Mesenchymal stem cell (in vitro differentiated cells and primary cell): ENCODE measurements at regions not wholly inside any gene's neighbourhood (a gene's known extent, or its start where the extent isn't known, plus 50 kb on each side); places are given as distances from the start of the nearest gene placed in this dataset.

ENCODE experiments used
- DNase-seq: peaks from one replicate; pipeline ENCODE4 v3.0.0-alpha.2; 2013
- H2AFZ ChIP-seq: one replicate; pipeline ENCODE4 v1.6.1; 2013; ENCODE audit warnings: low read depth, mild to moderate bottlenecking, control low read depth, inconsistent platforms, low read length, moderate library complexity
- H2AK5ac ChIP-seq: 2 replicates; pipeline ENCODE4 v1.6.1; 2013; ENCODE audit warnings: low read length, moderate library complexity, mild to moderate bottlenecking, inconsistent platforms; ENCODE audit not compliant: severe bottlenecking
- H2BK120ac ChIP-seq: one replicate; pipeline ENCODE4 v1.6.1; 2013; ENCODE audit warnings: low read depth, mild to moderate bottlenecking, inconsistent platforms, low read length, moderate library complexity
- H2BK12ac ChIP-seq, 2 experiments: one replicate each; pipeline ENCODE4 v1.6.1; 2013; ENCODE audit warnings: inconsistent platforms in 2 of 2, low read length in 2 of 2, mild to moderate bottlenecking in 2 of 2, moderate library complexity in 2 of 2, control low read depth in 1 of 2
- H2BK15ac ChIP-seq: one replicate; pipeline ENCODE4 v1.6.1; 2013; ENCODE audit warnings: mild to moderate bottlenecking, low read depth, inconsistent platforms; ENCODE audit not compliant: poor library complexity, severe bottlenecking
- H2BK5ac ChIP-seq: 2 replicates; pipeline ENCODE4 v1.6.1; 2013; ENCODE audit warnings: low read depth, mild to moderate bottlenecking, low read length, control low read depth, inconsistent platforms; ENCODE audit not compliant: poor library complexity, severe bottlenecking
- H3K14ac ChIP-seq, 2 experiments: one replicate each; pipeline ENCODE4 v1.6.1; 2013; ENCODE audit warnings: inconsistent platforms in 2 of 2, low read length in 2 of 2, control low read depth in 1 of 2, mild to moderate bottlenecking in 1 of 2, moderate library complexity in 1 of 2
- H3K18ac ChIP-seq, 2 experiments: one replicate each; pipeline ENCODE4 v1.6.1; 2013; ENCODE audit warnings: inconsistent platforms in 2 of 2, low read length in 2 of 2, control low read depth in 1 of 2, low read depth in 1 of 2, mild to moderate bottlenecking in 1 of 2
- H3K23ac ChIP-seq, 2 experiments: one replicate each; pipeline ENCODE4 v1.6.1; 2013; ENCODE audit warnings: inconsistent platforms in 2 of 2, low read length in 2 of 2, mild to moderate bottlenecking in 2 of 2, moderate library complexity in 2 of 2, control low read depth in 1 of 2
- H3K27ac ChIP-seq: 2 replicates; pipeline ENCODE4 v1.5.1; 2013; ENCODE audit warnings: mild to moderate bottlenecking, moderate library complexity, low read length, control low read depth, inconsistent platforms; ENCODE audit not compliant: poor library complexity, severe bottlenecking
- H3K27me3 ChIP-seq, 2 experiments: 2 replicates each; pipeline versions ENCODE4 v1.6.1 to v1.7.0; 2013; ENCODE audit warnings: low read length in 2 of 2, mild to moderate bottlenecking in 2 of 2, moderate library complexity in 2 of 2, control low read depth in 1 of 2, inconsistent platforms in 1 of 2; ENCODE audit not compliant: control insufficient read depth in 1 of 2, insufficient read depth in 1 of 2
- H3K36me3 ChIP-seq, 2 experiments: 2 replicates each; pipeline versions ENCODE4 v1.6.1 to v1.7.0; 2013; ENCODE audit warnings: low read length in 2 of 2, control low read depth in 1 of 2, inconsistent platforms in 1 of 2, low read depth in 1 of 2, mild to moderate bottlenecking in 1 of 2; ENCODE audit not compliant: insufficient read depth in 2 of 2, control insufficient read depth in 1 of 2
- H3K4ac ChIP-seq, 2 experiments: one replicate each; pipeline ENCODE4 v1.6.1; 2013; ENCODE audit warnings: inconsistent platforms in 2 of 2, low read length in 2 of 2, mild to moderate bottlenecking in 2 of 2, moderate library complexity in 2 of 2, control low read depth in 1 of 2, low read depth in 1 of 2
- H3K4me1 ChIP-seq: 2 replicates; pipeline ENCODE4 v1.6.1; 2013; ENCODE audit warnings: low read depth, low read length, control low read depth; ENCODE audit not compliant: control insufficient read depth, insufficient read depth
- H3K4me2 ChIP-seq: 2 replicates; pipeline ENCODE4 v1.6.1; 2013; ENCODE audit warnings: low read length, mild to moderate bottlenecking, inconsistent platforms; ENCODE audit not compliant: poor library complexity, severe bottlenecking
- H3K4me3 ChIP-seq, 2 experiments: 2 replicates each; pipeline versions ENCODE4 v1.5.1 to v1.7.0; 2013; ENCODE audit warnings: low read length in 2 of 2, mild to moderate bottlenecking in 2 of 2, control low read depth in 1 of 2, low read depth in 1 of 2; ENCODE audit not compliant: insufficient read depth in 1 of 2
- H3K79me1 ChIP-seq: replicated peaks from 2 replicates; pipeline ENCODE4 v1.6.1; 2013; ENCODE audit warnings: mild to moderate bottlenecking, control low read depth, low read length, inconsistent platforms; ENCODE audit not compliant: poor library complexity, severe bottlenecking
- H3K9ac ChIP-seq: 2 replicates; pipeline ENCODE4 v1.7.0; 2013; ENCODE audit warnings: mild to moderate bottlenecking, low read length, moderate library complexity
- H3K9me3 ChIP-seq: 2 replicates; pipeline ENCODE4 v1.7.0; 2013; ENCODE audit warnings: mild to moderate bottlenecking, low read length; ENCODE audit not compliant: control insufficient read depth
- H4K8ac ChIP-seq: one replicate; pipeline ENCODE4 v1.6.1; 2013; ENCODE audit warnings: inconsistent platforms, mild to moderate bottlenecking, low read length, moderate library complexity
- H4K91ac ChIP-seq: one replicate; pipeline ENCODE4 v1.6.1; 2013; ENCODE audit warnings: mild to moderate bottlenecking, low read length, inconsistent platforms
- WGBS: methylation state at CpG from one replicate; pipeline ENCODE4 v1.1.7; 2013; ENCODE audit warnings: mixed read lengths; 5-methylcytosine and 5-hydroxymethylcytosine counted together

GRCh38 chr5:153122403-153122802 lies 368.1 kb upstream of the GRIA1 start:
- no peak for DNase-seq
- Histone ChIP-seq H3K36me3 (no peaks in the 10 kb centered on the region), H3K18ac (no peak overlapping the region), H3K4ac (no peak overlapping the region), H3K9ac (no peak overlapping the region), H4K8ac (no peak overlapping the region), H4K91ac (no peak overlapping the region), H3K79me1 (no peaks in the 10 kb centered on the region), H3K27me3 (no peaks in the 10 kb centered on the region), H3K4me2 (no peak overlapping the region), H2BK15ac (no peak overlapping the region), H2AFZ (no peak overlapping the region), H2AK5ac (no peak overlapping the region), H2BK5ac (no peak overlapping the region), H3K27ac (no peak overlapping the region), H3K4me3 (no peak overlapping the region), H3K9me3 (no peaks in the 10 kb centered on the region), H3K14ac (no peak overlapping the region), H3K23ac (no peak overlapping the region), H2BK12ac (no peak overlapping the region), H2BK120ac (no peak overlapping the region), H3K4me1 (no peaks in the 10 kb centered on the region)
- 66% methylated on average over 2 of the region's 2 CpGs for WGBS

- Histone ChIP-seq H2AK5ac (no peak overlapping the region), H3K4ac (no peak overlapping the region)
Observed at GRCh38 chr5:153130296-153130695, 360.2 kb upstream of the GRIA1 start.

DNA sequence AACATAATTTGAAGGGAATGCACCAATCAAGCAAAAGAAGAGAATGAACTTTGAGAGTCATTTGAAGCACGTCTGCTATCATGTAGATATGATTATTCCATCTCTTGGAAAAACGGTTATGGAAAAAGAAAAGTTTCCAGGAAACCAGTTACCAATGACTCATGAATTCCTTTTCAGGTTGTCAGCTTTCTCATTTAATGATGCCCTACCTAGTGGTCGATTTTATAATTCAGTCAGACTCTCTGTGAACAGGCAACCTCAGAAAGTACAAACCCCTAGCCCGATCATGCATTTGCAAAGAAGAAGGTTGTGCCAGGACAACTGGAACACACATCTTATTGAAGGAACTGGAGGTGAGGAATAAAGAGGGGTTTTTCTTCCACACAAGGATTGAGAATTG lies 355.1 kb upstream of the GRIA1 start:
- Histone ChIP-seq H3K4me1 (no peaks in the 10 kb centered on the region), H3K4me3 (no peak overlapping the region), H3K9ac (no peak overlapping the region), H3K27me3 (no peaks in the 10 kb centered on the region), H2BK5ac (no peak overlapping the region), H2BK12ac (no peak overlapping the region), H3K79me1 (no peaks in the 10 kb centered on the region), H2AK5ac (no peak overlapping the region), H3K4ac (no peak overlapping the region), H3K14ac (no peak overlapping the region), H3K18ac (no peak overlapping the region), H2BK15ac (no peak overlapping the region), H2AFZ (no peak overlapping the region), H4K8ac (no peak overlapping the region), H3K4me2 (no peak overlapping the region), H3K23ac (no peak overlapping the region), H3K36me3 (no peaks in the 10 kb centered on the region), H3K9me3 (no peaks in the 10 kb centered on the region), H2BK120ac (no peak overlapping the region), H4K91ac (no peak overlapping the region), H3K27ac (no peak overlapping the region)
- no peak for DNase-seq
- WGBS, result 45% methylated on average over 2 of the region's 4 CpGs

More at GRCh38 chr5:153130296-153130695, 360.2 kb upstream of the GRIA1 start:
- H2AFZ ChIP-seq, result no peak overlapping the region
- no peak overlapping the region for H2BK15ac ChIP-seq
- no peak overlapping the region for H3K4me2 ChIP-seq
- no peak overlapping the region for H4K91ac ChIP-seq
- H3K79me1 ChIP-seq, result no peaks in the 10 kb centered on the region
- no peak overlapping the region for H2BK120ac ChIP-seq
- H3K36me3 ChIP-seq, result no peaks in the 10 kb centered on the region
- no peaks in the 10 kb centered on the region for H3K4me1 ChIP-seq
- H3K9me3 ChIP-seq, result no peaks in the 10 kb centered on the region
- no peak overlapping the region for H3K9ac ChIP-seq
- DNase-seq, result no peak
- H3K27ac ChIP-seq, result no peak overlapping the region
- no peak overlapping the region for H4K8ac ChIP-seq
- H3K4me3 ChIP-seq, result no peak overlapping the region
- H2BK12ac ChIP-seq, result no peak overlapping the region
- no peaks in the 10 kb centered on the region for H3K27me3 ChIP-seq
- no peak overlapping the region for H3K23ac ChIP-seq
- no peak overlapping the region for H3K14ac ChIP-seq
- H2BK5ac ChIP-seq, result no peak overlapping the region
- H3K18ac ChIP-seq, result no peak overlapping the region
- WGBS, result 85% methylated on average over 1 of the region's 1 CpG

DNA sequence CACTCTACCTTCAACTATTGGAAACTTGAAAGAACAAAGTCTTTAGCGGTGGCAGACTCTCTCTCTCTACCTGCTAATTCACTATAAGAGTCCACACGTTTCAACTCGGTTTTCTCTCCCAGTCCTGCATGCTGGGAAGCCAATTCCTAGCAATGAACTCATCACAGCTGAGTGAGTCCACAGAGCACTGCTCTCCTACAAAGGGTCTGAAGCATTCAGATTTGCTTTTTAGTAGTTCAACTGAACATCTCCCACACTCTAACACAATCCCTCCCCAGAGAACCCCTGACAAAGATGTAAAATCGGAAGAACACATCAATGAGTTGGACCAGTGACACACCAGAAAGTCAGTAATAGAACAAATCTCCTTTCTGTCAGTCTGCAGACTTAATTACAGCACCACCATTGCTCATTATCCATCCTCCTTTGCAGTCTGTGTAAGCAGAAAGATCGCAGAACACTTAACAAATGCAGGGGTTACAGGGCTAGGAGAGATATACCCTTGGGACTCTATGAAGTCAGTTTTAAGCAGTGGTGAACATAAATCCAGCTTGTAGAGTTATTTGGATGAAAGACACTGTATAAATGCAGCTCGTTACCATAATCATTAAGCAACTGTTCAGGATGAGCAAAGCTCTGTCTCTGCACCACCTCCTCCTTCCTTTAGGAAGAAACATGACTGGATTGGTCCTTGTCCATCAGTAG lies 353.4 kb upstream of the GRIA1 start:
- H2BK12ac ChIP-seq, result no peak overlapping the region
- no peak overlapping the region for H4K91ac ChIP-seq
- H3K4me3 ChIP-seq, result no peak overlapping the region
- H3K9me3 ChIP-seq, result no peaks in the 10 kb centered on the region
- no peak overlapping the region for H2AFZ ChIP-seq
- no peaks in the 10 kb centered on the region for H3K36me3 ChIP-seq
- no peak overlapping the region for H3K18ac ChIP-seq
- no peak overlapping the region for H2BK120ac ChIP-seq
- H3K27ac ChIP-seq, result no peak overlapping the region
- no peaks in the 10 kb centered on the region for H3K4me1 ChIP-seq
- no peak overlapping the region for H3K4me2 ChIP-seq
- no peak overlapping the region for H3K14ac ChIP-seq
- DNase-seq, result no peak
- no peak overlapping the region for H2BK5ac ChIP-seq
- H3K4ac ChIP-seq, result no peak overlapping the region
- no peaks in the 10 kb centered on the region for H3K27me3 ChIP-seq
- no peak overlapping the region for H4K8ac ChIP-seq
- no peak overlapping the region for H2BK15ac ChIP-seq
- WGBS, result 73% methylated on average over 5 of the region's 6 CpGs
- no peak overlapping the region for H3K23ac ChIP-seq
- H2AK5ac ChIP-seq, result no peak overlapping the region
- H3K79me1 ChIP-seq, result no peaks in the 10 kb centered on the region
- no peak overlapping the region for H3K9ac ChIP-seq
